ENCODE measurements at regions not wholly inside any gene's neighbourhood (a gene's known extent, or its start where the extent isn't known, plus 50 kb on each side); places are given as distances from the start of the nearest gene placed in this dataset.

GRCh38 chr16:86442703-86443102 is 67.6 kb upstream of the FOXF1 start:
- TF ChIP-seq, protein P1, sequence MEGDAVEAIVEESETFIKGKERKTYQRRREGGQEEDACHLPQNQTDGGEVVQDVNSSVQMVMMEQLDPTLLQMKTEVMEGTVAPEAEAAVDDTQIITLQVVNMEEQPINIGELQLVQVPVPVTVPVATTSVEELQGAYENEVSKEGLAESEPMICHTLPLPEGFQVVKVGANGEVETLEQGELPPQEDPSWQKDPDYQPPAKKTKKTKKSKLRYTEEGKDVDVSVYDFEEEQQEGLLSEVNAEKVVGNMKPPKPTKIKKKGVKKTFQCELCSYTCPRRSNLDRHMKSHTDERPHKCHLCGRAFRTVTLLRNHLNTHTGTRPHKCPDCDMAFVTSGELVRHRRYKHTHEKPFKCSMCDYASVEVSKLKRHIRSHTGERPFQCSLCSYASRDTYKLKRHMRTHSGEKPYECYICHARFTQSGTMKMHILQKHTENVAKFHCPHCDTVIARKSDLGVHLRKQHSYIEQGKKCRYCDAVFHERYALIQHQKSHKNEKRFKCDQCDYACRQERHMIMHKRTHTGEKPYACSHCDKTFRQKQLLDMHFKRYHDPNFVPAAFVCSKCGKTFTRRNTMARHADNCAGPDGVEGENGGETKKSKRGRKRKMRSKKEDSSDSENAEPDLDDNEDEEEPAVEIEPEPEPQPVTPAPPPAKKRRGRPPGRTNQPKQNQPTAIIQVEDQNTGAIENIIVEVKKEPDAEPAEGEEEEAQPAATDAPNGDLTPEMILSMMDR (IDR thresholded peaks at IDR 0.05; ENCODE audit: extremely low read depth in 1 of 2, insufficient read depth in 1 of 2, low read depth in 1 of 2, low read length in 2 of 2) = no peak
- TF ChIP-seq POLR2A (IDR thresholded peaks at IDR 0.05; ENCODE audit: low read depth, low read length) (no peak), EZH2 (IDR thresholded peaks at IDR 0.05; ENCODE audit: borderline replicate concordance, low read depth, low read length, severe bottlenecking) (no peak), POLR2AphosphoS5 (IDR thresholded peaks at IDR 0.05; ENCODE audit: insufficient read depth, low read depth, low read length) (no peak), FOS (IDR thresholded peaks at IDR 0.05; ENCODE audit: borderline replicate concordance, insufficient read depth, low read length) (no peak), JUN (IDR thresholded peaks at IDR 0.05; ENCODE audit: borderline replicate concordance, insufficient read depth, insufficient read length, low read depth) (no peak), MYC (IDR thresholded peaks at IDR 0.05; ENCODE audit: low read depth, low read length) (no peak), GATA2 (IDR thresholded peaks at IDR 0.05; ENCODE audit: insufficient read depth, insufficient read length, low read depth, low read length) (no peak)
- TF ChIP-seq, protein P2, sequence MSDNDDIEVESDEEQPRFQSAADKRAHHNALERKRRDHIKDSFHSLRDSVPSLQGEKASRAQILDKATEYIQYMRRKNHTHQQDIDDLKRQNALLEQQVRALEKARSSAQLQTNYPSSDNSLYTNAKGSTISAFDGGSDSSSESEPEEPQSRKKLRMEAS (IDR thresholded peaks at IDR 0.05; ENCODE audit: insufficient read depth, insufficient read length) = no peak

Measured in endothelial cell of umbilical vein (primary cell).